H1 (cell line): ENCODE measurements at regions not wholly inside any gene's neighbourhood (a gene's known extent, or its start where the extent isn't known, plus 50 kb on each side); places are given as distances from the start of the nearest gene placed in this dataset.
"Not testable (repeated sequence)": the region's sequence is repeated elsewhere in the genome, so short reads cannot be mapped to it uniquely, and the experiment has no call there.

Source experiments
- CTCF ChIA-PET: fragments of 300-600 bp; sonication (Branson Sonifier 250); formaldehyde crosslinking; loops from one replicate; lab custom pipeline; 2021; ENCODE audit not compliant: partially characterized antibody; lab: Charles Lee
- POLR2A ChIA-PET: fragments of 300-600 bp; sonication (Branson Sonifier 250); formaldehyde crosslinking; loops from one replicate; lab custom pipeline; 2021; ENCODE audit warnings: inconsistent platforms; ENCODE audit not compliant: partially characterized antibody; lab: Charles Lee
- DNase-seq, 2 experiments: peaks; one replicate each; pipeline versions ENCODE4 v3.0.0 to v3.0.0-alpha.2; 2010 to 2022; ENCODE audit warnings: low spot score in 2 of 2, low read depth in 1 of 2, mixed read lengths in 1 of 2
- FAIRE-seq: peaks from 2 replicates; lab custom pipeline; 2011; peaks lifted over from hg19 to GRCh38; lab: Jason Lieb, UNC
- H2AFZ ChIP-seq: 2 replicates; pipeline ENCODE4 v1.8.1; 2012; ENCODE audit warnings: low read length, inconsistent platforms
- H2AK5ac ChIP-seq: 2 replicates; pipeline ENCODE4 v1.6.1; 2013; ENCODE audit warnings: low read depth, low read length
- H2BK120ac ChIP-seq: replicated peaks from 2 replicates; pipeline ENCODE3; 2013; ENCODE audit warnings: low read depth, low read length, inconsistent platforms
- H2BK12ac ChIP-seq: 2 replicates; pipeline ENCODE4 v1.6.1; 2013; ENCODE audit warnings: low read depth, low read length
- H2BK15ac ChIP-seq: 2 replicates; pipeline ENCODE4 v1.6.1; 2013; ENCODE audit warnings: low read length
- H2BK20ac ChIP-seq: 2 replicates; pipeline ENCODE4 v1.6.1; 2013; ENCODE audit warnings: low read length
- H2BK5ac ChIP-seq: 2 replicates; pipeline ENCODE4 v1.6.1; 2013; ENCODE audit warnings: low read depth, low read length
- H3K14ac ChIP-seq: 2 replicates; pipeline ENCODE4 v1.6.1; 2013; ENCODE audit warnings: inconsistent platforms; ENCODE audit not compliant: insufficient read length
- H3K18ac ChIP-seq: 2 replicates; pipeline ENCODE4 v1.6.1; 2013; ENCODE audit warnings: low read length; ENCODE audit errors: extremely low read depth
- H3K23ac ChIP-seq: 2 replicates; pipeline ENCODE4 v1.6.1; 2013; ENCODE audit warnings: inconsistent platforms; ENCODE audit not compliant: insufficient read length
- H3K23me2 ChIP-seq: 2 replicates; pipeline ENCODE4 v1.6.1; 2013; ENCODE audit warnings: low read depth, low read length
- H3K27ac ChIP-seq: 2 replicates; pipeline ENCODE4 v1.6.1; 2011; ENCODE audit warnings: low read depth, low read length, inconsistent platforms
- H3K27me3 ChIP-seq, 4 experiments: replicated peaks in 1 of 4; 1 replicate in 1 of 4; 2 replicates in 3 of 4; pipeline versions ENCODE4 v1.6.1 to v1.8.1; 2011 to 2013; ENCODE audit warnings: low read length in 3 of 4, mild to moderate bottlenecking in 3 of 4, inconsistent platforms in 2 of 4, mixed read lengths in 2 of 4, moderate library complexity in 1 of 4; ENCODE audit not compliant: control insufficient read depth in 3 of 4, insufficient read depth in 3 of 4; ENCODE audit errors: extremely low read depth in 1 of 4
- H3K36me3 ChIP-seq, 4 experiments: 2 replicates each; pipeline versions ENCODE4 v1.6.1 to v1.8.1; 2011 to 2013; ENCODE audit warnings: mild to moderate bottlenecking in 4 of 4, low read length in 3 of 4, moderate library complexity in 2 of 4, control low read depth in 1 of 4, inconsistent platforms in 1 of 4; ENCODE audit not compliant: insufficient read depth in 4 of 4, control insufficient read depth in 2 of 4
- H3K4ac ChIP-seq: replicated peaks from 2 replicates; pipeline ENCODE3; 2013; ENCODE audit warnings: low read length, low read depth, mixed read lengths, inconsistent platforms; ENCODE audit not compliant: insufficient read length
- H3K4me1 ChIP-seq, 4 experiments: replicated peaks in 1 of 4; 1 replicate in 1 of 4; 2 replicates in 3 of 4; pipeline versions ENCODE4 v1.6.1 to v1.8.1; 2011 to 2013; ENCODE audit warnings: low read length in 3 of 4, inconsistent platforms in 2 of 4, mixed read lengths in 1 of 4; ENCODE audit not compliant: insufficient read depth in 4 of 4, control insufficient read depth in 3 of 4
- H3K4me2 ChIP-seq, 2 experiments: 2 replicates each; pipeline versions ENCODE4 v1.6.1 to v1.8.1; 2011 to 2013; ENCODE audit warnings: low read depth in 2 of 2, low read length in 2 of 2, control low read depth in 1 of 2, inconsistent platforms in 1 of 2, mild to moderate bottlenecking in 1 of 2; ENCODE audit not compliant: insufficient read depth in 1 of 2
- H3K4me3 ChIP-seq, 4 experiments: fragments of 200-600, 300-600 bp in 1 of 4; sonication (generic), shearing (Covaris generic), sonication (Bioruptor Twin) in 1 of 4; 2 replicates each; pipeline versions ENCODE4 v1.5.1 to v1.8.1; 2011 to 2016; ENCODE audit warnings: low read length in 4 of 4, low read depth in 3 of 4, control low read depth in 2 of 4, inconsistent platforms in 2 of 4, mild to moderate bottlenecking in 2 of 4, mixed read lengths in 1 of 4, moderate library complexity in 1 of 4; ENCODE audit not compliant: insufficient read depth in 2 of 4; ENCODE audit errors: extremely low read depth in 1 of 4
- H3K56ac ChIP-seq: replicated peaks from 2 replicates; pipeline ENCODE3; 2013; ENCODE audit warnings: low read depth, mild to moderate bottlenecking, mixed read lengths, low read length, inconsistent platforms; ENCODE audit not compliant: insufficient read length
- H3K79me1 ChIP-seq: 2 replicates; pipeline ENCODE4 v1.6.1; 2013; ENCODE audit warnings: low read depth, low read length, control low read depth
- H3K79me2 ChIP-seq, 2 experiments: 2 replicates each; pipeline versions ENCODE4 v1.6.1 to v1.8.1; 2012 to 2013; ENCODE audit warnings: low read length in 2 of 2, mild to moderate bottlenecking in 2 of 2, inconsistent platforms in 1 of 2; ENCODE audit not compliant: insufficient read depth in 2 of 2, control insufficient read depth in 1 of 2
- H3K9ac ChIP-seq, 4 experiments: replicated peaks in 1 of 4; 1 replicate in 1 of 4; 2 replicates in 3 of 4; pipeline versions ENCODE4 v1.6.1 to v1.8.1; 2011 to 2013; ENCODE audit warnings: low read depth in 3 of 4, low read length in 3 of 4, control low read depth in 2 of 4, mild to moderate bottlenecking in 2 of 4, moderate library complexity in 2 of 4, inconsistent platforms in 1 of 4; ENCODE audit errors: extremely low read depth in 1 of 4
- H3K9me3 ChIP-seq, 2 experiments: 2 replicates each; pipeline versions ENCODE4 v1.6.1 to v1.8.1; 2012 to 2013; ENCODE audit warnings: mild to moderate bottlenecking in 2 of 2, moderate library complexity in 2 of 2, control low read depth in 1 of 2, inconsistent platforms in 1 of 2, low read depth in 1 of 2, low read length in 1 of 2, mixed read lengths in 1 of 2; ENCODE audit not compliant: insufficient read depth in 2 of 2
- H4K20me1 ChIP-seq, 2 experiments: replicated peaks in 1 of 2; 2 replicates each; pipeline versions ENCODE3 to v1.8.1; 2011 to 2013; ENCODE audit warnings: inconsistent platforms in 2 of 2, low read length in 2 of 2, mild to moderate bottlenecking in 1 of 2; ENCODE audit not compliant: insufficient read depth in 2 of 2, control insufficient read depth in 1 of 2
- H4K5ac ChIP-seq: 2 replicates; pipeline ENCODE4 v1.6.1; 2013; ENCODE audit warnings: low read length, low read depth, mixed read lengths, inconsistent platforms; ENCODE audit not compliant: insufficient read length
- H4K8ac ChIP-seq: 2 replicates; pipeline ENCODE4 v1.8.0; 2013; ENCODE audit warnings: mild to moderate bottlenecking, moderate library complexity, low read length, inconsistent platforms; ENCODE audit not compliant: insufficient read depth; ENCODE audit errors: extremely low read depth
- H4K91ac ChIP-seq: replicated peaks from 2 replicates; pipeline ENCODE3; 2013; ENCODE audit warnings: low read length, mixed read lengths, inconsistent platforms; ENCODE audit not compliant: insufficient read length
- CBX8 ChIP-seq: fragments of 300-800, 300-1000 bp; sonication (generic); IDR thresholded peaks from 2 replicates; pipeline ENCODE4 v1.7.1; 2016; ENCODE audit warnings: low read depth, low read length, borderline replicate concordance
- GABPA ChIP-seq: IDR thresholded peaks from 2 replicates; pipeline ENCODE4 v1.6.1; 2011; ENCODE audit warnings: mild to moderate bottlenecking, low read length, moderate library complexity, borderline replicate concordance; ENCODE audit not compliant: insufficient read depth
- GTF2F1 ChIP-seq: IDR thresholded peaks from 2 replicates; pipeline ENCODE4 v1.6.1; 2012; ENCODE audit warnings: low read depth, low read length, improper control_type of control experiment, borderline replicate concordance
- JUND ChIP-seq: IDR thresholded peaks from 2 replicates; pipeline ENCODE4 v1.6.1; 2011; ENCODE audit warnings: mild to moderate bottlenecking, improper control_type of control experiment, low read length
- PHF8 ChIP-seq: fragments of 200-600 bp; sonication (generic); conservative IDR thresholded peaks from 2 replicates; pipeline ENCODE4 v1.7.1; 2012; ENCODE audit warnings: low read depth, mild to moderate bottlenecking, inconsistent platforms, low read length, moderate library complexity
- SIRT6 ChIP-seq: IDR thresholded peaks from one replicate; pipeline ENCODE4 v1.7.1; 2012; ENCODE audit warnings: low read length, inconsistent platforms
- TEAD4 ChIP-seq: IDR thresholded peaks from 2 replicates; pipeline ENCODE4 v1.6.1; 2012; ENCODE audit warnings: low read depth, low read length, inconsistent platforms, mixed read lengths
- WGBS, 2 experiments: shearing (Covaris generic) in 1 of 2; methylation state at CpG; one replicate each; pipeline versions ENCODE4 v1.1.6 to v1.1.7; 2013 to 2015; ENCODE audit warnings: low lambda C conversion rate in 2 of 2, mixed read lengths in 2 of 2, inconsistent platforms in 1 of 2, low coverage in 1 of 2, missing lambda C conversion rate in 1 of 2; ENCODE audit not compliant: insufficient replicate concordance in 2 of 2, insufficient coverage in 1 of 2, insufficient read length in 1 of 2; ENCODE audit errors: extremely low coverage in 1 of 2, missing lambda C conversion rate in 1 of 2; 5-methylcytosine and 5-hydroxymethylcytosine counted together

GRCh38 chr16:63876103-63876502 lies 1245.8 kb downstream of the CDH11 start (continued):
- TF ChIP-seq TEAD4 (no peak), GTF2F1 (no peak), CBX8 (no peak), JUND (no peak), PHF8 (no peak), SIRT6 (no peak), GABPA (no peak)

GRCh38 chr16:63860700-63861099 lies 1261.2 kb downstream of the CDH11 start:
- H2BK15ac ChIP-seq, H3K9me3 ChIP-seq, H2BK5ac ChIP-seq, POLR2A ChIA-PET, H3K14ac ChIP-seq, H2BK20ac ChIP-seq, H3K56ac ChIP-seq, H3K9ac ChIP-seq, H2AFZ ChIP-seq, H2BK12ac ChIP-seq, H3K36me3 ChIP-seq, H3K18ac ChIP-seq, H4K91ac ChIP-seq, H3K4me2 ChIP-seq, H2AK5ac ChIP-seq, DNase-seq, H4K20me1 ChIP-seq, H3K23ac ChIP-seq, H3K79me1 ChIP-seq, H3K4ac ChIP-seq, H3K4me1 ChIP-seq, H4K5ac ChIP-seq, H3K79me2 ChIP-seq, CTCF ChIA-PET, H3K27me3 ChIP-seq, H3K4me3 ChIP-seq, H3K27ac ChIP-seq, FAIRE-seq, H4K8ac ChIP-seq, H2BK120ac ChIP-seq, H3K23me2 ChIP-seq: not testable (repeated sequence)
- 97% methylated on average over 14 of the region's 20 CpGs; no CpG with 5 or more reads in 1 of the 2 experiments for WGBS, 2 experiments
